HG02571 (cell line): ENCODE measurements at regions not wholly inside any gene's neighbourhood (a gene's known extent, or its start where the extent isn't known, plus 50 kb on each side); places are given as distances from the start of the nearest gene placed in this dataset.
"Not testable (repeated sequence)": the region's sequence is repeated elsewhere in the genome, so short reads cannot be mapped to it uniquely, and the experiment has no call there.

Experiments used
- ATAC-seq: cut with Tn5 transposase; IDR thresholded peaks from one replicate; pipeline ENCODE4 v1.9.1; 2021; ENCODE audit warnings: mild to moderate bottlenecking, moderate library complexity; ENCODE audit not compliant: unreplicated experiment

GRCh38 chr5:142222225-142222865 lies 102.5 kb downstream of the SPRY4 start:
- ATAC-seq, result no peak

GRCh38 chr5:142221091-142221860 lies 103.5 kb downstream of the SPRY4 start:
- no peak for ATAC-seq

GRCh38 chr5:142219146-142219545 lies 105.7 kb downstream of the SPRY4 start:
- ATAC-seq, result no peak

GRCh38 chr5:142216931-142217330 lies 107.9 kb downstream of the SPRY4 start:
- ATAC-seq, result no peak

GRCh38 chr5:142215915-142216681 lies 107.5 kb downstream of the NDFIP1 start:
- no peak for ATAC-seq

GRCh38 chr5:142213077-142213476 lies 104.5 kb downstream of the NDFIP1 start:
- no peak for ATAC-seq

- ATAC-seq, result no peak
Observed at GRCh38 chr5:142211918-142212317, 103.3 kb downstream of the NDFIP1 start.

- ATAC-seq, result no peak
Observed at GRCh38 chr5:142210864-142211412, 102.4 kb downstream of the NDFIP1 start.

- no peak for ATAC-seq
Observed at GRCh38 chr5:142210011-142210410, 101.4 kb downstream of the NDFIP1 start.

- no peak for ATAC-seq
Observed at GRCh38 chr5:142208777-142209312, 100.3 kb downstream of the NDFIP1 start.

GRCh38 chr5:142208244-142208643 lies 99.7 kb downstream of the NDFIP1 start:
- not testable (repeated sequence) for ATAC-seq

- no peak for ATAC-seq
Observed at GRCh38 chr5:142206801-142207200, 98.2 kb downstream of the NDFIP1 start.

- no peak for ATAC-seq
Observed at GRCh38 chr5:142204219-142204618, 95.6 kb downstream of the NDFIP1 start.
